ENCODE measurements at regions not wholly inside any gene's neighbourhood (a gene's known extent, or its start where the extent isn't known, plus 50 kb on each side); places are given as distances from the start of the nearest gene placed in this dataset.

GRCh38 chr15:35886765-35887164 is 340.8 kb upstream of the DPH6 start:
- DNase-seq (ENCODE audit: low read depth), result no peak
- no peak for TF ChIP-seq CTCF (conservative IDR thresholded peaks at IDR 0.05; ENCODE audit: low read depth, low read length)

GRCh38 chr15:35888815-35889214 is 342.9 kb upstream of the DPH6 start:
- TF ChIP-seq CTCF (conservative IDR thresholded peaks at IDR 0.05; ENCODE audit: low read depth, low read length), result no peak
- DNase-seq (ENCODE audit: low read depth), result no peak
- H3K4me3 ChIP-seq (ENCODE audit: low read depth, low read length), result no peak overlapping the region

More at GRCh38 chr15:35886765-35887164, 340.8 kb upstream of the DPH6 start:
- H3K4me3 ChIP-seq (ENCODE audit: low read depth, low read length), result no peak overlapping the region

GRCh38 chr15:35907511-35907910 is 361.5 kb upstream of the DPH6 start:
- no peak for DNase-seq (ENCODE audit: low read depth)
- TF ChIP-seq CTCF (conservative IDR thresholded peaks at IDR 0.05; ENCODE audit: low read depth, low read length), result no peak
- H3K4me3 ChIP-seq (ENCODE audit: low read depth, low read length), result no peak overlapping the region

- DNase-seq (ENCODE audit: low read depth), result no peak
- TF ChIP-seq CTCF (conservative IDR thresholded peaks at IDR 0.05; ENCODE audit: low read depth, low read length), result no peak
Measured at GRCh38 chr15:35909414-35909813, 363.4 kb upstream of the DPH6 start.

GRCh38 chr15:35910227-35910626 is 364.3 kb upstream of the DPH6 start:
- no peak overlapping the region for H3K4me3 ChIP-seq (ENCODE audit: low read depth, low read length)
- DNase-seq (ENCODE audit: low read depth), result no peak
- no peak for TF ChIP-seq CTCF (conservative IDR thresholded peaks at IDR 0.05; ENCODE audit: low read depth, low read length)

More at GRCh38 chr15:35909414-35909813, 363.4 kb upstream of the DPH6 start:
- no peak overlapping the region for H3K4me3 ChIP-seq (ENCODE audit: low read depth, low read length)

- no peak for TF ChIP-seq CTCF (conservative IDR thresholded peaks at IDR 0.05; ENCODE audit: low read depth, low read length)
- H3K4me3 ChIP-seq (ENCODE audit: low read depth, low read length), result no peak overlapping the region
- no peak for DNase-seq (ENCODE audit: low read depth)
Measured at GRCh38 chr15:35911052-35911777, 365.2 kb upstream of the DPH6 start.

GRCh38 chr15:35912196-35912595 is 366.2 kb upstream of the DPH6 start:
- peak; percentile 53 for TF ChIP-seq CTCF (conservative IDR thresholded peaks at IDR 0.05; ENCODE audit: low read depth, low read length)
- peak; percentile 1 for DNase-seq (ENCODE audit: low read depth)
- H3K4me3 ChIP-seq (ENCODE audit: low read depth, low read length), result no peak overlapping the region

All from epithelial cell of proximal tubule (primary cell).